Activated naive CD8-positive, alpha-beta T cell treated with anti-CD3 and anti-CD28 coated beads, Interleukin-2, amount 50 U/mL, for 24 hours (primary cell): ENCODE measurements at regions not wholly inside any gene's neighbourhood (a gene's known extent, or its start where the extent isn't known, plus 50 kb on each side); places are given as distances from the start of the nearest gene placed in this dataset.
"Not testable (repeated sequence)": the region's sequence is repeated elsewhere in the genome, so short reads cannot be mapped to it uniquely, and the experiment has no call there.

Experiments
- ATAC-seq: fragments of 150-1000 bp; cut with Tn5 transposase; one replicate; pipeline ENCODE4 v1.10.0; 2021
- DNase-seq: peaks from one replicate; pipeline ENCODE4 v3.0.0; 2021
- H3K27ac Mint-ChIP-seq: one replicate; pipeline ENCODE4 v1.8.0; 2021; ENCODE audit warnings: mild to moderate bottlenecking, mixed read lengths
- H3K27me3 Mint-ChIP-seq: one replicate; pipeline ENCODE4 v1.8.0; 2021; ENCODE audit warnings: mixed read lengths
- H3K36me3 Mint-ChIP-seq: one replicate; pipeline ENCODE4 v1.8.0; 2021; ENCODE audit warnings: low read depth, mixed read lengths
- H3K4me1 Mint-ChIP-seq: one replicate; pipeline ENCODE4 v1.8.0; 2021; ENCODE audit warnings: mixed read lengths
- H3K4me3 Mint-ChIP-seq: one replicate; pipeline ENCODE4 v1.8.0; 2021; ENCODE audit warnings: mild to moderate bottlenecking, moderate library complexity, mixed read lengths
- H3K9me3 Mint-ChIP-seq: one replicate; pipeline ENCODE4 v1.8.0; 2021; ENCODE audit warnings: mixed read lengths

- Mint-ChIP-seq H3K4me1 (no peaks in the 10 kb centered on the region), H3K4me3 (no peak overlapping the region), H3K36me3 (no peaks in the 10 kb centered on the region), H3K27ac (no peak overlapping the region), H3K27me3 (peaks cover 3% of the 10 kb centered on the region), H3K9me3 (no peaks in the 10 kb centered on the region)
- peak; percentile 2 for DNase-seq
- peak; percentile 36 for ATAC-seq
Observed at GRCh38 chr3:105260385-105260784, 106.3 kb upstream of the ALCAM start.

DNA sequence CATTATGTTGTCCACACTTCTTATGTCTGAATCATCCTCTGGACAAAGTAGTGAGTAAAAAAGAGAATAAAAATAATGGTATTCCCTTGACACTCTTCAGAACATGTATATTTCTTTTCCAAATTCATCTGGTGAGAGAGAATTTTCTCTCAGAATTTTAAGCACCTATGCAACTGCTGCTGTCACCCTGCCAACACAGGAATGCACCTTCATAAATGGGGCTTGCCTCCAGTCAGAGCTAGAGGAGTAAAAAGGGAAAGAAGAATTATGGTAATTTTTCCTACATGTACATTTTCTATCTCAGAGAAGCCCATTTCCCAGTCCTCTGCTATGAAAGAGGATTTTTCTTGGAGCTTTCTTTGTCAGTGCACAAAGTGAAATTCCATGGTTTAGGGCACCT is 92.2 kb upstream of the ALCAM start:
- Mint-ChIP-seq H3K4me3 (no peak overlapping the region), H3K9me3 (no peaks in the 10 kb centered on the region), H3K36me3 (no peaks in the 10 kb centered on the region), H3K4me1 (no peaks in the 10 kb centered on the region), H3K27ac (no peak overlapping the region), H3K27me3 (no peaks in the 10 kb centered on the region)
- ATAC-seq (no peak), DNase-seq (no peak)

GRCh38 chr3:105274958-105275357 is 91.8 kb upstream of the ALCAM start:
- Mint-ChIP-seq H3K4me3 (no peak overlapping the region), H3K27ac (no peak overlapping the region), H3K9me3 (no peaks in the 10 kb centered on the region), H3K4me1 (no peaks in the 10 kb centered on the region), H3K27me3 (no peaks in the 10 kb centered on the region), H3K36me3 (no peaks in the 10 kb centered on the region)
- ATAC-seq (no peak), DNase-seq (no peak)

GRCh38 chr3:105277656-105278055 is 89.1 kb upstream of the ALCAM start:
- no peaks in the 10 kb centered on the region for H3K9me3 Mint-ChIP-seq
- no peak for ATAC-seq
- H3K4me1 Mint-ChIP-seq, result no peaks in the 10 kb centered on the region
- DNase-seq, result no peak
- H3K36me3 Mint-ChIP-seq, result no peaks in the 10 kb centered on the region
- no peak overlapping the region for H3K4me3 Mint-ChIP-seq
- no peak overlapping the region for H3K27ac Mint-ChIP-seq
- H3K27me3 Mint-ChIP-seq, result no peaks in the 10 kb centered on the region

GRCh38 chr3:105278688-105279087 is 88.0 kb upstream of the ALCAM start:
- Mint-ChIP-seq H3K27ac (no peak overlapping the region), H3K36me3 (no peaks in the 10 kb centered on the region), H3K4me3 (no peak overlapping the region), H3K9me3 (no peaks in the 10 kb centered on the region), H3K4me1 (no peaks in the 10 kb centered on the region), H3K27me3 (peaks cover 3% of the 10 kb centered on the region)
- DNase-seq (no peak), ATAC-seq (no peak)

GRCh38 chr3:105281989-105282388 is 84.7 kb upstream of the ALCAM start:
- ATAC-seq (no peak), DNase-seq (no peak)
- Mint-ChIP-seq H3K4me3 (no peak overlapping the region), H3K9me3 (no peaks in the 10 kb centered on the region), H3K27me3 (peaks cover 3% of the 10 kb centered on the region), H3K27ac (no peak overlapping the region), H3K36me3 (no peaks in the 10 kb centered on the region), H3K4me1 (no peaks in the 10 kb centered on the region)

- no peak for DNase-seq
- Mint-ChIP-seq H3K27me3 (peaks cover 3% of the 10 kb centered on the region), H3K27ac (no peak overlapping the region), H3K9me3 (no peaks in the 10 kb centered on the region), H3K4me3 (no peak overlapping the region), H3K4me1 (no peaks in the 10 kb centered on the region), H3K36me3 (no peaks in the 10 kb centered on the region)
- ATAC-seq, result no peak
Observed at GRCh38 chr3:105284876-105285275, 81.8 kb upstream of the ALCAM start.

DNA sequence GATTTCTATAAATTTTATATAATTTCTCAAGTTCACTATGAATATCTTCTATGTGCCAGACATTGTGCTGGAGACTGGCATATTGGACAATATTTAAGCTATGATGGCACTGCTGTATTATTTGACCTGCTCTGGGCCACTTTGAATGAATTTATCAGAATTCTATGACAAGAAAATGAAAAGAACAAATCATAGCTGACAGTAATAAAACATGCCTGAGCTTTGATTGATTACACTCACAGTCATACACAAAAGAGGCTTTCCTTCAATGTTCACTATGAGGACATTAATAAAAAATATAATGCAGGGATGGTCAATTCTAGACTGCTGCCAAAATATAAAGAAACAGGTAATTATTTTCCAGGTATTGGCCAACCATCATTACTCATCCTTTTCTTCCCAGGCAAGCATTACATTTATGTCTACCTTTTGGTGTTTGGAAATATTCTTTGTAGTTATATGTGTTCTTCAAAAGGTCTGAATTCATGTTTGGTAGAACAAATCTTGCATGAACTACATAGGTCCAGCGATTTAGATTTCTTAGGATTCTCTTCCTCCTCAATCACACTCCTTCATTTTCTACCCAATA is 81.0 kb upstream of the ALCAM start:
- ATAC-seq, result no peak
- Mint-ChIP-seq H3K36me3 (no peaks in the 10 kb centered on the region), H3K27me3 (peaks cover 3% of the 10 kb centered on the region), H3K4me3 (no peak overlapping the region), H3K9me3 (no peaks in the 10 kb centered on the region), H3K27ac (no peak overlapping the region), H3K4me1 (no peaks in the 10 kb centered on the region)
- DNase-seq, result no peak

GRCh38 chr3:105293441-105293840 is 73.3 kb upstream of the ALCAM start:
- H3K9me3 Mint-ChIP-seq, result peaks cover 12% of the 10 kb centered on the region
- H3K27ac Mint-ChIP-seq, result no peak overlapping the region
- H3K27me3 Mint-ChIP-seq, result peaks cover 2% of the 10 kb centered on the region
- ATAC-seq (no peak), DNase-seq (no peak)
- H3K36me3 Mint-ChIP-seq, result peaks cover 3% of the 10 kb centered on the region
- no peak overlapping the region for H3K4me3 Mint-ChIP-seq
- no peaks in the 10 kb centered on the region for H3K4me1 Mint-ChIP-seq

- not testable (repeated sequence) for DNase-seq, H3K27me3 Mint-ChIP-seq, H3K4me1 Mint-ChIP-seq, ATAC-seq, H3K27ac Mint-ChIP-seq, H3K36me3 Mint-ChIP-seq, H3K4me3 Mint-ChIP-seq
- H3K9me3 Mint-ChIP-seq, result peaks cover 12% of the 10 kb centered on the region
Observed at GRCh38 chr3:105296182-105296822, 70.4 kb upstream of the ALCAM start.

DNA sequence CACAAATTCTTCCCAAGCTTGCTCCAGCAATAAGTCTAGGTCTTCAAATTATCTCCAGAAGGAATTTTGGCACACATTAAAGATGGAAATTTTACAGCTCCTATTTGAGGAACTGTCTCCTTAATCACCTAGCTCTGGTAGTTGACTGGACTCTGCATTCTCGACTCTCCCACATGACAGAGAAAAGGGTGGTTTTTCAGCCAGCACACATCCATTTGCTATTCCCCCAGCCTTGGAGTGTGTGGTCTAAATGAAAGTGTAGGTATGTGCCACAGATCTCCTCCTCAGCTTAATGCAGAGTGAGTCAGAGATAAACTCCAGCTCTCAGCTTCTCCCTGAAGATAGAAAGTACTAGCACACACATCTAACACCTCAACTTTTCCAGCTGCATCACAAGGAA is 62.2 kb upstream of the ALCAM start:
- ATAC-seq (no peak), DNase-seq (no peak)
- Mint-ChIP-seq H3K4me3 (no peak overlapping the region), H3K27ac (no peak overlapping the region), H3K4me1 (no peaks in the 10 kb centered on the region), H3K9me3 (peaks cover 28% of the 10 kb centered on the region), H3K27me3 (no peaks in the 10 kb centered on the region), H3K36me3 (no peaks in the 10 kb centered on the region)

DNA sequence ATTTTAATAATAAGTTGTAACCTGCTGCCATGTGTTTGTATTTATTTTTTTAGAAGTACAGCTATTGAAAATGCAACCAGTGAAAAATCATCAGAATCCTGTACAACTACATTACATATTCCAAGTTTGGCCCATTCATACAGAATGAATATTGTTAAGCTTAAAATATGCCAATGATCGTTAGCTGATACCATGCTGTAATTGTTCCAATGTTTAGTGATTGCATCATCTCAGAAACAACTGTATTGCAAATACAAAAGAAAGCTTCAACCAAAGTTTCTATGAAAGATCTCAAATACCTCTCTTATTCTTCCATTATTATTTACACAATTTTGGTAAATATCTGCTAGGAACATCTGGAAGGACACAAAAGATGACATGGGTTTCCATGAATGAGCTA is 51.6 kb upstream of the ALCAM start:
- ATAC-seq (no peak), DNase-seq (no peak)
- peaks cover 1% of the 10 kb centered on the region for H3K27me3 Mint-ChIP-seq
- H3K9me3 Mint-ChIP-seq, result no peaks in the 10 kb centered on the region
- no peak overlapping the region for H3K27ac Mint-ChIP-seq
- H3K4me1 Mint-ChIP-seq, result no peaks in the 10 kb centered on the region
- no peaks in the 10 kb centered on the region for H3K36me3 Mint-ChIP-seq
- H3K4me3 Mint-ChIP-seq, result no peak overlapping the region

- no peaks in the 10 kb centered on the region for H3K36me3 Mint-ChIP-seq
- DNase-seq, result no peak
- H3K27me3 Mint-ChIP-seq, result peaks cover 1% of the 10 kb centered on the region
- no peaks in the 10 kb centered on the region for H3K9me3 Mint-ChIP-seq
- no peak for ATAC-seq
- no peaks in the 10 kb centered on the region for H3K4me1 Mint-ChIP-seq
- H3K27ac Mint-ChIP-seq, result no peak overlapping the region
- no peak overlapping the region for H3K4me3 Mint-ChIP-seq
Observed at GRCh38 chr3:105315815-105316214, 50.9 kb upstream of the ALCAM start.

DNA sequence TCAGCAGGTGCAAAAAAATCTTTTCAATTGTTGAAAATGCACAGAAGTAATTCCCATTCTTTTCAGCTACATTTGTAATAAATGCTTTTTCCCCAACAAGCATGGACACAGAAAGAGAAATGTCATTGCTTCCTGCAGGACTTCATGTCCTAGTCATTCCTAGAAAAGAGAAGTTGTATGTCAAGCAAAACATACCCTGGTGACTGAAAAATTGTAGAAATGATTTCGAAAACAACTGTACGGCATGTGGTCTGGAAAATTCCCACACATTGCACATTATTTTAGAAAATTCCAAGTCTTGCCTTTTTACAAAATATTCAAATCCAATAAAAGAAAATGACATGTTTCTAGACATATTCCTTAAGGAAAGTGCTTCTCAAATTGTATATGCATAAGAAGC is 50.4 kb upstream of the ALCAM start:
- no peaks in the 10 kb centered on the region for H3K9me3 Mint-ChIP-seq
- no peak overlapping the region for H3K27ac Mint-ChIP-seq
- ATAC-seq (no peak), DNase-seq (no peak)
- H3K4me3 Mint-ChIP-seq, result no peak overlapping the region
- peaks cover 1% of the 10 kb centered on the region for H3K27me3 Mint-ChIP-seq
- H3K36me3 Mint-ChIP-seq, result no peaks in the 10 kb centered on the region
- H3K4me1 Mint-ChIP-seq, result no peaks in the 10 kb centered on the region
